ENCODE measurements at regions not wholly inside any gene's neighbourhood (a gene's known extent, or its start where the extent isn't known, plus 50 kb on each side); places are given as distances from the start of the nearest gene placed in this dataset.

- POLR2A ChIA-PET, result no interaction called here
- CTCF ChIA-PET, result no interaction called here
Measured at GRCh38 chr15:25051399-25052154, 96.8 kb downstream of the SNRPN start.

GRCh38 chr15:25052191-25052999 is 97.6 kb downstream of the SNRPN start:
- CTCF ChIA-PET, result no interaction called here

More at GRCh38 chr15:25051399-25052154, 96.8 kb downstream of the SNRPN start:
- H3F3A ChIP-seq (replicated peaks; ENCODE audit: insufficient read depth), result no peaks in the 10 kb centered on the region
- peaks cover 35 to 47% of the 10 kb centered on the region in 2 experiments for H3K36me3 ChIP-seq (replicated peaks in 1 of 2; ENCODE audit: control insufficient read depth in 1 of 2, insufficient read depth in 2 of 2, low read length in 1 of 2)
- DNase-seq, result no peak
- TF ChIP-seq NFIC (IDR thresholded peaks at IDR 0.05; ENCODE audit: borderline replicate concordance) (no peak), USF1 (IDR thresholded peaks at IDR 0.05; ENCODE audit: borderline replicate concordance, low read depth) (no peak), MEF2A (IDR thresholded peaks at IDR 0.05; ENCODE audit: borderline replicate concordance, low read depth) (no peak)
- peak overlapping the region in 1 of 2 experiments; percentile 4; a peak in 1 of 4 replicates for H3K4me3 ChIP-seq (ENCODE audit: low read depth in 2 of 2, low read length in 1 of 2)
- no peak overlapping the region for H3K9ac ChIP-seq
- H3K4me2 ChIP-seq, result no peak overlapping the region
- H3K9me2 ChIP-seq, result no peaks in the 10 kb centered on the region
- no peak overlapping the region for H2AFZ ChIP-seq (ENCODE audit: low read depth)
- H3K27me3 ChIP-seq (ENCODE audit: insufficient read depth), result no peaks in the 10 kb centered on the region
- H3K4me1 ChIP-seq (ENCODE audit: control insufficient read depth in 1 of 2, insufficient read depth in 2 of 2, low read depth in 1 of 2, low read length in 1 of 2), result no peaks in the 10 kb centered on the region
- H4K20me1 ChIP-seq (ENCODE audit: insufficient read depth), result no peaks in the 10 kb centered on the region
- 49% methylated on average over 12 of the region's 13 CpGs for WGBS (ENCODE audit: low lambda C conversion rate)
- peaks cover 16% of the 10 kb centered on the region; the same call in 1 of the 2 replicates for H3K9me3 ChIP-seq
- no peak overlapping the region for H3K27ac ChIP-seq (ENCODE audit: low read depth in 2 of 2, low read length in 1 of 2)
- no peaks in the 10 kb centered on the region for H3K79me2 ChIP-seq (ENCODE audit: insufficient read depth)

DNA sequence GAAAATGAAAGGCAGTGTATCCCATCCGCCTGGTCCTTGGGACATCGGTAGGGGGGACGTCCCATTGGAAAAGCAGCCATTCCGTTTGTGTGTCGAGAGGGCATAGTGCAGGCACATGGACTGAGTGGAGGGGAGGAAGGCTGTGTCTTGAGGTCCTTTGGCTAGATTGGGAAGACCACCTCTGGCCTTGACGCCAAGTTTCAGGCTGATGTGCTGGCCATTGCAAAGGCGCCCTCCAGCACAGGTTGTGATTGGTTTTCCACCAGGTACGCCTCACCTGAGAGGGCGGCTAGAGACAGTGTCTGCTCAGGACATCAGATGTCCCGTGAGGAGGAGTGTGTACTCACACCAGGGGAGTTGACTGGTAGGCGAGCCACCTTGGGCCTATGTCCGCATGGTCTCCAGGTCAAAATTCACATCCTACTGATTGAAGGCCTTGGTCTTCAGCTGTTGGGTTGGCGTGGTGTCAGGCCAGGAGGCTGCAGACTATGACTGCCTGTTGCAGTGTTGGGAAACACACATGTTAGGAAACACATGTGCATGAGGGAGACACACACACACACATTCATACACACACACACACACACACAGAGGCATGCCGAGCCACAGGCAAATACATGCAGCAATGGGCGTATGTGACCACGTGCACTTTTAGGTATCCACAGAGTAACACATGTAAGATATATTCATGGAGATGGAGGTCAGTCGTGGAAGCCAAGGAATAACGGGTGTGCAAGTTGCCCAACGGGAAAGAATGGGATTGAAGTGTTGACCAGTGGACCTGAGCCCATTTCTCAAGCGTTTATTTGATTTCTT is 98.4 kb downstream of the SNRPN start:
- Histone ChIP-seq H3K27me3 (ENCODE audit: insufficient read depth) (no peaks in the 10 kb centered on the region), H3F3A (replicated peaks; ENCODE audit: insufficient read depth) (no peaks in the 10 kb centered on the region), H3K9me3 (peaks cover 16% of the 10 kb centered on the region; the same call in 1 of the 2 replicates), H3K4me3 (ENCODE audit: low read depth in 2 of 2, low read length in 1 of 2) (no peak overlapping the region; a peak in 1 of 4 replicates), H4K20me1 (ENCODE audit: insufficient read depth) (no peaks in the 10 kb centered on the region), H3K79me2 (ENCODE audit: insufficient read depth) (no peaks in the 10 kb centered on the region), H3K9ac (no peak overlapping the region), H3K4me2 (no peak overlapping the region), H3K36me3 (replicated peaks in 1 of 2; ENCODE audit: control insufficient read depth in 1 of 2, insufficient read depth in 2 of 2, low read length in 1 of 2) (peaks cover 42% of the 10 kb centered on the region in 2 experiments), H3K9me2 (no peaks in the 10 kb centered on the region), H2AFZ (ENCODE audit: low read depth) (no peak overlapping the region), H3K27ac (ENCODE audit: low read depth in 2 of 2, low read length in 1 of 2) (no peak overlapping the region), H3K4me1 (ENCODE audit: control insufficient read depth in 1 of 2, insufficient read depth in 2 of 2, low read depth in 1 of 2, low read length in 1 of 2) (no peaks in the 10 kb centered on the region)
- CTCF ChIA-PET, result no interaction called here
- 44% methylated on average over 8 of the region's 20 CpGs for WGBS (ENCODE audit: low lambda C conversion rate)
- POLR2A ChIA-PET, result no interaction called here
- no peak for DNase-seq
- no peak for TF ChIP-seq NRF1 (IDR thresholded peaks at IDR 0.05; ENCODE audit: low read depth, low read length)
- no peak for TF ChIP-seq ELF1 (IDR thresholded peaks at IDR 0.05)
- TF ChIP-seq TEAD4 (IDR thresholded peaks at IDR 0.05; ENCODE audit: borderline replicate concordance, insufficient read depth), result no peak
- TF ChIP-seq CTCF (IDR thresholded peaks at IDR 0.05), result no peak
- no peak for TF ChIP-seq FOSL2 (IDR thresholded peaks at IDR 0.05; ENCODE audit: borderline replicate concordance, low read depth)
- TF ChIP-seq RFX5 (IDR thresholded peaks at IDR 0.05; ENCODE audit: low read length), result no peak
- TF ChIP-seq CHD2 (IDR thresholded peaks at IDR 0.05; ENCODE audit: low read length, partially characterized antibody), result no peak
- TF ChIP-seq POLR2AphosphoS5 (IDR thresholded peaks at IDR 0.05; ENCODE audit: low read depth, low read length), result no peak
- no peak for TF ChIP-seq YY1 (IDR thresholded peaks at IDR 0.05; ENCODE audit: low read depth)
- no peak for TF ChIP-seq FOXJ3 (CRISPR knock-in tag; IDR thresholded peaks at IDR 0.05)

More at GRCh38 chr15:25052191-25052999, 97.6 kb downstream of the SNRPN start:
- TF ChIP-seq MXI1 (IDR thresholded peaks at IDR 0.05; ENCODE audit: low read depth, low read length), result no peak
- no peak for TF ChIP-seq NFIC (IDR thresholded peaks at IDR 0.05; ENCODE audit: borderline replicate concordance)
- TF ChIP-seq GATA2 (CRISPR knock-in tag; IDR thresholded peaks at IDR 0.05), result no peak
- no peak overlapping the region for H2AFZ ChIP-seq (ENCODE audit: low read depth)
- no peak overlapping the region for H3K27ac ChIP-seq (ENCODE audit: low read depth in 2 of 2, low read length in 1 of 2)
- no peaks in the 10 kb centered on the region for H3K9me2 ChIP-seq
- no peaks in the 10 kb centered on the region for H4K20me1 ChIP-seq (ENCODE audit: insufficient read depth)
- no peaks in the 10 kb centered on the region for H3K79me2 ChIP-seq (ENCODE audit: insufficient read depth)
- POLR2A ChIA-PET, result interaction anchor here (0.5 kb wide), 1 partner anchor 17 kb away, joined by 3 read pairs; no protein-coding TSS in a partner anchor
- 62% methylated on average over 8 of the region's 14 CpGs for WGBS (ENCODE audit: low lambda C conversion rate)
- H3K4me1 ChIP-seq (ENCODE audit: control insufficient read depth in 1 of 2, insufficient read depth in 2 of 2, low read depth in 1 of 2, low read length in 1 of 2), result no peaks in the 10 kb centered on the region
- H3K9me3 ChIP-seq, result peaks cover 16% of the 10 kb centered on the region; the same call in 1 of the 2 replicates
- H3F3A ChIP-seq (replicated peaks; ENCODE audit: insufficient read depth), result no peaks in the 10 kb centered on the region
- H3K4me2 ChIP-seq, result no peak overlapping the region
- no peak overlapping the region; a peak in 1 of 4 replicates for H3K4me3 ChIP-seq (ENCODE audit: low read depth in 2 of 2, low read length in 1 of 2)
- no peaks in the 10 kb centered on the region for H3K27me3 ChIP-seq (ENCODE audit: insufficient read depth)
- H3K36me3 ChIP-seq (replicated peaks in 1 of 2; ENCODE audit: control insufficient read depth in 1 of 2, insufficient read depth in 2 of 2, low read length in 1 of 2), result peaks cover 39 to 47% of the 10 kb centered on the region in 2 experiments
- DNase-seq, result no peak
- no peak overlapping the region for H3K9ac ChIP-seq
